ENCODE measurements at regions not wholly inside any gene's neighbourhood (a gene's known extent, or its start where the extent isn't known, plus 50 kb on each side); places are given as distances from the start of the nearest gene placed in this dataset.

- TF ChIP-seq CTCF (IDR thresholded peaks at IDR 0.05) (no peak), ZFX (IDR thresholded peaks at IDR 0.05; ENCODE audit: borderline replicate concordance) (no peak)
- H3K27ac ChIP-seq, result no peak overlapping the region
Measured at GRCh38 chr2:81303321-81303720, 998.8 kb upstream of the LRRTM1 start.

- H3K27ac ChIP-seq, result no peak overlapping the region
- no peak for TF ChIP-seq ZFX (IDR thresholded peaks at IDR 0.05; ENCODE audit: borderline replicate concordance)
- no peak for TF ChIP-seq CTCF (IDR thresholded peaks at IDR 0.05)
Measured at GRCh38 chr2:81299841-81300240, 995.3 kb upstream of the LRRTM1 start.

GRCh38 chr2:81290846-81291245, 986.3 kb upstream of the LRRTM1 start:
- TF ChIP-seq CTCF (IDR thresholded peaks at IDR 0.05), result no peak
- no peak for TF ChIP-seq ZFX (IDR thresholded peaks at IDR 0.05; ENCODE audit: borderline replicate concordance)
- H3K27ac ChIP-seq, result no peak overlapping the region

DNA sequence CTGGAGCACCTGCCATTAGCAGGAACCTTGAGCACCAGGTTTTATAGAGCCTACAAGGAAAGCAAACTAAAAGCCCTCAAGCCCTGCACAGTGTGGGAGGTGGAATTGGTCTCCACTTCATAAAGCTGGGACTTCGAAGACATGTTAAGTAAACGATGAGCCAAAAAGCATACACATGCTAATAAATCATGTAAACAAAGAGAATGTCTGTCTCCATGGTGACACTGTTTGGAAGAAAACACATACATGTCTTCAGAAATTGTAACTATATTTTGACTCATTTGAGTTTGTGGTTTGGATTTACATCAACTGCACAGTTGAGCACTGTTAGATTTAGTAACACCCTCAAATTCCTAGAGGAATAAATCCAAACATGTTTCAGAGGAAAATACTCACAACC, 978.5 kb upstream of the LRRTM1 start:
- TF ChIP-seq CTCF (IDR thresholded peaks at IDR 0.05), result no peak
- TF ChIP-seq ZFX (IDR thresholded peaks at IDR 0.05; ENCODE audit: borderline replicate concordance), result no peak
- H3K27ac ChIP-seq, result peak overlapping the region; percentile 48

- TF ChIP-seq CTCF (IDR thresholded peaks at IDR 0.05), result no peak
- TF ChIP-seq ZFX (IDR thresholded peaks at IDR 0.05; ENCODE audit: borderline replicate concordance), result no peak
Measured at GRCh38 chr2:81282151-81282769, 977.7 kb upstream of the LRRTM1 start.

GRCh38 chr2:81276595-81276994, 972.0 kb upstream of the LRRTM1 start:
- H3K27ac ChIP-seq, result no peak overlapping the region
- TF ChIP-seq ZFX (IDR thresholded peaks at IDR 0.05; ENCODE audit: borderline replicate concordance) (no peak), CTCF (IDR thresholded peaks at IDR 0.05) (no peak)

More at GRCh38 chr2:81282151-81282769, 977.7 kb upstream of the LRRTM1 start:
- peak overlapping the region; percentile 48 for H3K27ac ChIP-seq

DNA sequence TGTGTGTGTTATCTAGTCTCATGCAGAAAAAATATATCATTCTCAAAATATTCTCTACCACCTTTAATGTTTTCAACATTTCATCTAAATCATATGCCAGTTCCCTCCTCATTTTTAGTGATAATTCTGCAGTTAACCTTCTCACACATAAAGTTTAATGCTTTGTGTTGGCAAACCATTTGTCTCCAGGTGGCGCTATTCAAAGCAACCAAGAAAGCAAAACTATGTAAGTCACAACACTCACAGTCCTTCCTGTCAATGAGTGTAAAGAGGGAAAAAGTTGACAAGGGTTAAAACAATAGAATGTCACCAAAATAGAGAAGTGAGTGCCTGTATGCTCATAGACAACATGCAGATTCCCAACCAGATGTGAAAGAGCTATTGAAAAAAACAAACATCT, 961.6 kb upstream of the LRRTM1 start:
- H3K27ac ChIP-seq, result no peak overlapping the region
- TF ChIP-seq ZFX (IDR thresholded peaks at IDR 0.05; ENCODE audit: borderline replicate concordance) (no peak), CTCF (IDR thresholded peaks at IDR 0.05) (peak; percentile 88)

Data from 22Rv1 (cell line).